HCT116 (cell line): ENCODE measurements at regions not wholly inside any gene's neighbourhood (a gene's known extent, or its start where the extent isn't known, plus 50 kb on each side); places are given as distances from the start of the nearest gene placed in this dataset.

Experiments used
- CEBPB ChIP-seq: IDR thresholded peaks from 2 replicates; pipeline ENCODE4 v1.6.1; 2012; ENCODE audit warnings: low read depth
- CTCF ChIP-seq, 3 experiments: fragments of 200-600 bp in 1 of 3; sonication (generic) in 1 of 3; IDR thresholded peaks in 2 of 3; conservative IDR thresholded peaks in 1 of 3; 2 replicates each; pipeline ENCODE4 v1.5.1; 2012 to 2017; ENCODE audit warnings: low read depth in 2 of 3, low read length in 2 of 3, antibody characterized with exemption in 1 of 3, borderline replicate concordance in 1 of 3, control low read depth in 1 of 3, mild to moderate bottlenecking in 1 of 3, mixed read lengths in 1 of 3, mixed run types in 1 of 3, moderate library complexity in 1 of 3; ENCODE audit not compliant: insufficient read depth in 1 of 3
- EGR1 ChIP-seq: IDR thresholded peaks from 2 replicates; pipeline ENCODE4 v1.6.1; 2012; ENCODE audit warnings: low read depth
- EZH2phosphoT487 ChIP-seq: fragments of 200-600 bp; IDR thresholded peaks from 2 replicates; pipeline ENCODE4 v1.6.1; 2018; ENCODE audit warnings: antibody characterized with exemption, borderline replicate concordance
- JUND ChIP-seq: IDR thresholded peaks from 2 replicates; pipeline ENCODE4 v1.6.1; 2012
- POLR2A ChIP-seq: IDR thresholded peaks from 2 replicates; pipeline ENCODE4 v1.7.0; 2011; ENCODE audit warnings: borderline replicate concordance; ENCODE audit not compliant: insufficient read depth, insufficient read length; ENCODE audit errors: extremely low read depth
- REST ChIP-seq: IDR thresholded peaks from 2 replicates; pipeline ENCODE4 v1.6.1; 2012; ENCODE audit warnings: low read depth
- SIN3A ChIP-seq: IDR thresholded peaks from 2 replicates; pipeline ENCODE4 v1.6.1; 2012; ENCODE audit warnings: low read depth
- ZBTB33 ChIP-seq: IDR thresholded peaks from 2 replicates; pipeline ENCODE4 v1.6.1; 2011; ENCODE audit warnings: mild to moderate bottlenecking, low read length, moderate library complexity; ENCODE audit not compliant: insufficient replicate concordance; ENCODE audit errors: extremely low read depth

GRCh38 chr17:34825102-34825501 is 136.2 kb downstream of the CCT6B start:
- no peak for TF ChIP-seq JUND
- TF ChIP-seq EZH2phosphoT487, result no peak
- no peak for TF ChIP-seq CTCF (IDR thresholded peaks at IDR 0.05 in 2 of 3, conservative IDR thresholded peaks at IDR 0.05 in 1 of 3; ENCODE audit: borderline replicate concordance in 1 of 3, insufficient read depth in 1 of 3, low read depth in 2 of 3, low read length in 2 of 3)
- no peak for TF ChIP-seq EGR1
- no peak for TF ChIP-seq SIN3A
- no peak for TF ChIP-seq REST
- no peak for TF ChIP-seq POLR2A
- no peak for TF ChIP-seq ZBTB33
- no peak for TF ChIP-seq CEBPB
